Activated T-helper 17 cell treated with anti-CD3 and anti-CD28 coated beads, Interleukin-2, amount 50 U/mL, for 72 hours (primary cell): ENCODE measurements at regions not wholly inside any gene's neighbourhood (a gene's known extent, or its start where the extent isn't known, plus 50 kb on each side); places are given as distances from the start of the nearest gene placed in this dataset.
"Not testable (repeated sequence)": the region's sequence is repeated elsewhere in the genome, so short reads cannot be mapped to it uniquely, and the experiment has no call there.

Source experiments
- ATAC-seq: fragments of 150-1000 bp; cut with Tn5 transposase; replicated peaks from 2 replicates; pipeline ENCODE4 v1.10.0; 2021; ENCODE audit warnings: mild to moderate bottlenecking, moderate library complexity
- H3K27ac Mint-ChIP-seq: one replicate; pipeline ENCODE4 v1.8.0; 2022; ENCODE audit warnings: mixed read lengths
- H3K27me3 Mint-ChIP-seq: one replicate; pipeline ENCODE4 v1.8.0; 2022; ENCODE audit warnings: mixed read lengths
- H3K36me3 Mint-ChIP-seq: one replicate; pipeline ENCODE4 v1.8.0; 2022; ENCODE audit warnings: low read depth, mild to moderate bottlenecking, mixed read lengths
- H3K4me1 Mint-ChIP-seq: one replicate; pipeline ENCODE4 v1.8.0; 2022; ENCODE audit warnings: mixed read lengths
- H3K4me3 Mint-ChIP-seq: one replicate; pipeline ENCODE4 v1.8.0; 2022; ENCODE audit warnings: mild to moderate bottlenecking, mixed read lengths
- H3K9me3 Mint-ChIP-seq: one replicate; pipeline ENCODE4 v1.8.0; 2022; ENCODE audit warnings: mixed read lengths

DNA sequence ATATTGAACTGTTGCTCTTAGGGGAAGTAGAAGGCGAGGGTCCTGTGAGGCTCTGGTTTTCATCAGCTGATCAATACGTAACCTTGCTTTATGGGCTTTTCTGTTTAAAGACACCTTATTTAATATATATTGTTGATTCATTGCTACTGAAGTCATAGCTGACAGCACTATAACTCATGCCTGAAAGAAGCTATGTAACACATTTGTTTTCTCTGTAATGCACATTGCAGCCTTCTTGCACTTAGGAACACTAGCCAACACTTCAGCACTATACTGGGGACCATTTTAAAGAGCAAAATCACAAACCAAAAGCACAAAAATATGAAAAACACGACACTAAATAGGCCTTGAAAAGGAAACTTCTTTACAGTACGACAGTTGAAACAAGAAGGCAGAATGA is 135.7 kb downstream of the TTC6 start:
- no peaks in the 10 kb centered on the region for H3K4me1 Mint-ChIP-seq
- no peaks in the 10 kb centered on the region for H3K27me3 Mint-ChIP-seq

DNA sequence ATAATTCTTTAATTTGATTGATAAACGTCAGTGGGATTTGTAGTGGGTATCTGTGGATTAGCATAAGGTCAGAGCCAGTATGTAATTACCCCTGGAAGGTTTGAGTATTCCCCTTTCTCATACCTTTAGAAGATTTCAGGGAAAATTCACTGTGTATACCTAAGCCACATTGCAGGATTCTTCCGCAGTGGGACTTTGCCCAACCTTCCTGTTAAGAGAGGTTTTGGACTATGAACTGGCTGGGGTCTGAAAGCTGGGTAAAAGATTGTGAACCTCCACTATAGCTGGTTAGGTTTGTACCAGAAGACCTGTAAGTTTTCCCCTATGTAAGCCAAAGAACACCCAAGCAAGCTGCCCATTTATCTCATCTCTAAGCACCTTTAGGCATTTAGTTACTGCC is 150.2 kb downstream of the TTC6 start:
- no peak overlapping the region for H3K4me3 Mint-ChIP-seq
- H3K36me3 Mint-ChIP-seq: no peaks in the 10 kb centered on the region
- no peak overlapping the region for H3K27ac Mint-ChIP-seq
- ATAC-seq: no peak
- H3K4me1 Mint-ChIP-seq: no peaks in the 10 kb centered on the region
- H3K27me3 Mint-ChIP-seq: no peaks in the 10 kb centered on the region
- H3K9me3 Mint-ChIP-seq: peaks cover 4% of the 10 kb centered on the region

More for the DNA sequence above, 135.7 kb downstream of the TTC6 start:
- Mint-ChIP-seq H3K27ac (no peak overlapping the region), H3K4me3 (no peak overlapping the region), H3K36me3 (no peaks in the 10 kb centered on the region), H3K9me3 (no peaks in the 10 kb centered on the region)
- no peak for ATAC-seq

DNA sequence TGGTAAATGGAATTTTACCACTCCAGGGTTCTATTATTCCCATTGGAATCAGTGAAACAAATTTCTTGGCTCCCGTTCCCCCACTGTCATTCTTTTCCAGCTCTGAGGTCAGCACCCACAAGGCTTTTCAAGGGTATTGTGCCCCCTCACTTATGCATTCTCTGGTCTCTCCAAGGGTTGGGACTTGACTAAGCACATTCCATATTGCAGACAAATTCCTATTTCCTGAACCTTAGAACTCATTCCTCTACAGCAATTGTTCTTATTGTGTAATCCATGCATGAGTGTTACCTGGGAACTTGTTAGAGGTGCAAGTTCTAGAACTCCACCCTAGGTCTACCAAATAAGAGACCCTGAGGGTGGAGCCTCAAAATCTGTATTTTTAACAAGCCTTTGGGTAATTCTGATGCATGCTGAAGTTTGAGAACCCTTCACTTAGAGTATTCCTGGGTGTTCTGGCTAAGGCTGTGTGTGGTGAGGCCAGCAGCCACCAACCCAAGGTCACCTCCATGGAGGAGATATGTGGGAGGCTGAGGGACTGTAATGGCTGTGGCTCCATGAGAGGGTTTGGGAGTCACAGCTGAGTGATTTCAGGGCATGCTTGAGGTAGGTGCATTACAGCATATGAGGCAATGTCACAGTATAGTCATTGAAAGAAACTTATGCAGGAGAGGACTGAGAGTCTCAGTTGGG is 150.9 kb downstream of the TTC6 start:
- ATAC-seq: no peak
- Mint-ChIP-seq H3K4me1 (no peaks in the 10 kb centered on the region), H3K36me3 (no peaks in the 10 kb centered on the region), H3K27ac (no peak overlapping the region), H3K4me3 (no peak overlapping the region), H3K9me3 (peaks cover 4% of the 10 kb centered on the region), H3K27me3 (no peaks in the 10 kb centered on the region)

- no peaks in the 10 kb centered on the region for H3K4me1 Mint-ChIP-seq
- no peak overlapping the region for H3K4me3 Mint-ChIP-seq
- H3K27ac Mint-ChIP-seq: no peak overlapping the region
- ATAC-seq: no peak
- no peaks in the 10 kb centered on the region for H3K27me3 Mint-ChIP-seq
- H3K9me3 Mint-ChIP-seq: peaks cover 6% of the 10 kb centered on the region
- no peaks in the 10 kb centered on the region for H3K36me3 Mint-ChIP-seq
These were observed 158.0 kb downstream of the TTC6 start for GRCh38 chr14:37753459-37753858.

DNA sequence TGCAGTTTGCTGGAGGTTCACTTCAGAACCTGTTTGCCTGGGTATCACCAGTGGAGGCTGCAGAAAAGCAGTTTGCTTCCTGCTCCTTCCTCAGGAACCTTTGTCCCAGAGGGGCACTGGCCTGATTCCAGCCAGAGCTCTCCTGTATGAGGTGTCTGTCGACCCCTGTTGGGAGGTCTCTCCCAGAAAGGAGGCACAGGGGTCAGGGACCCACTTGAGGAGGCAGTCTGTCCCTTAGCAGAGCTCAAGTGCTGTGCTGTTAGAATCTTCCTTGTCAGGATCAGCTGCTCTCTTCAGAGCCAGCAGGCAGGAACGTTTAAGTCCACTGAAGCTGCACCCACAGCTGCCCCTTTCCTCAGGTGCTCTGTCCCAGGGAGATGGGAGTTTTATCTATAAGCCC is 164.8 kb downstream of the TTC6 start:
- not testable (repeated sequence) for H3K27me3 Mint-ChIP-seq, H3K4me1 Mint-ChIP-seq, H3K27ac Mint-ChIP-seq, H3K36me3 Mint-ChIP-seq, H3K4me3 Mint-ChIP-seq, ATAC-seq
- H3K9me3 Mint-ChIP-seq: peaks cover 13% of the 10 kb centered on the region

- ATAC-seq: no peak
- Mint-ChIP-seq H3K27me3 (no peaks in the 10 kb centered on the region), H3K27ac (no peak overlapping the region), H3K36me3 (no peaks in the 10 kb centered on the region), H3K4me1 (no peaks in the 10 kb centered on the region), H3K4me3 (no peak overlapping the region), H3K9me3 (peaks cover 14% of the 10 kb centered on the region)
These were observed 167.8 kb downstream of the TTC6 start for GRCh38 chr14:37763266-37763665.

DNA sequence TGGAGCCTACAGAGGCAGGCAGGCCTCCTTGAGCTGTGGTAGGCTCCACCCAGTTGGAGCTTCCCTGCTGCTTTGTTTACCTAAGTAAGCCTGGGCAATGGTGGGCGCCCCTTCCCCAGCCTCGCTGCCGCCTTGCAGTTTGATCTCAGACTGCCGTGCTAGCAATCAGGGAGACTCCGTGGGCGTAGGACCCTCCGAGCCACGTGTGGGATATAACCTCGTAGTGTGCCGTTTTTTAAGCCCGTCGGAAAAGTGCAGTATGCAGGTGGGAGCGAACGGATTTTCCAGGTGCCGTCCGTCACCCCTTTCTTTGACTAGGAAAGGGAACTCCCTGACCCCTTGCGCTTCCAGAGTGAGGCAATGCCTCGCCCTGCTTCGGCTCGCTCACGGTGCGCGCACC is 176.9 kb downstream of the TTC6 start:
- H3K36me3 Mint-ChIP-seq, H3K27me3 Mint-ChIP-seq, H3K4me3 Mint-ChIP-seq, H3K4me1 Mint-ChIP-seq, ATAC-seq, H3K9me3 Mint-ChIP-seq, H3K27ac Mint-ChIP-seq: not testable (repeated sequence)

- Mint-ChIP-seq H3K9me3 (peaks cover 15% of the 10 kb centered on the region), H3K27me3 (peaks cover 4% of the 10 kb centered on the region), H3K27ac (no peak overlapping the region), H3K4me3 (no peak overlapping the region), H3K36me3 (no peaks in the 10 kb centered on the region), H3K4me1 (no peaks in the 10 kb centered on the region)
- ATAC-seq: no peak
These were observed 181.5 kb downstream of the TTC6 start for GRCh38 chr14:37776791-37777499.

DNA sequence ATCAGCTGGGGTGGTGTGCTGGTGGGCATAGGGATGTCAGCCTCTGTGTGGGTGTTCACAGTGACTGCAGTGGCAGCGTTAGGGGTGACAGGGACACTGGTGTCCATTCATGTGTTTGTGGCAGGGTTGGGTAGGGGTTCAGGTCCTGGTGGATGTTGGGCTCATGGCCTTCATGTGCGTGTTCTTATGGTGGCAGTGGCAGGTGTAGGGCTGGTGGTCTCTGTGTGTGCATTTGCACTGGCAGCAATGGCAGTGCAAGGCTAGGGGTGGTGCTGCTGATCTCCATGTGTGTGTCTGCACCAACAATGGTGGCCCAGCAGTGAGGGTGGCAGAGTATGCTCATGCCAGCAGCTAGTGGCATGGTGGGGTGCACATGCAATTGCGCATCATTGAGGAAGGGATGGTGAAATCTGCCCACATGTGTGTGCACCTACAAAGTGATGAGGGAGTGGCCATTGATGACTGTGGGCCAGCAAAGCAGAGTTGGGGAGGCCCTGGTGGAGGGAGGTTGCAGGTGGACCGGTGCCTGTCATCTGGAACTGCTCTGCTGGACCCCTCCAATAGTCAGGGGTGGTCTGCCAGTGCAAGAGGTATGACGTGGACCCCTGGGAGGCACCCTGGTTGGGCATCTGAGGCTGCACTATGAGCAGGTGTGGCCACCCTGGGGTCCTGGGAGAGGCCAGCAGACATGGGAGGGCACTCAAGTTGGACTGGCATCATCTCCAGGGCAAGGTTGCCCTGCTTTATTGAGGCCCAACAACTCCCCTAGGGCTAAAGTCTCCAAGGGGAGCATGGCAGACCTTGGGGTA is 182.9 kb downstream of the TTC6 start:
- peaks cover 4% of the 10 kb centered on the region for H3K27me3 Mint-ChIP-seq
- H3K27ac Mint-ChIP-seq: no peak overlapping the region
- H3K4me1 Mint-ChIP-seq: no peaks in the 10 kb centered on the region

DNA sequence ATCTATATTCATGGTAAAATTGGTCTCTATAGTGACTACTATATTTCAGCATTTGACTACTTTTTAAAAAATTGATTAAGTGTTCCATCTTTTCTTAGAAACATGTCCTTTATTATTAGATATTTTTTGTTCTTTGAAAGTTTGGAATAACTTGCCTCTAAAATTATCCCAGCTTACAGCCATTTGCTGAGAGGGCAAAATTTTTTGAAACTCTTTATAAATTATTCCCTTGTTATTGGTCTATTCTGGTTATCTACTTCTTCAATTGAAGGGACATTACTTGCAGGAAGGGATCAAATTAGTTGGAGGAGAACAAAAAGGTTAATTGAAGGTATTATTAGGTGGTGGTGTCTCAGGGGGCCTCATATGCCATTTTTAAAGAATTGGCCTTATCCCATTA is 184.1 kb downstream of the TTC6 start:
- H3K36me3 Mint-ChIP-seq: no peaks in the 10 kb centered on the region
- H3K27ac Mint-ChIP-seq: no peak overlapping the region
- no peak overlapping the region for H3K4me3 Mint-ChIP-seq
- ATAC-seq: no peak
- H3K9me3 Mint-ChIP-seq: peaks cover 19% of the 10 kb centered on the region
- H3K27me3 Mint-ChIP-seq: peaks cover 4% of the 10 kb centered on the region
- no peaks in the 10 kb centered on the region for H3K4me1 Mint-ChIP-seq

More for the DNA sequence above, 182.9 kb downstream of the TTC6 start:
- Mint-ChIP-seq H3K9me3 (peaks cover 15% of the 10 kb centered on the region), H3K4me3 (no peak overlapping the region), H3K36me3 (no peaks in the 10 kb centered on the region)
- no peak for ATAC-seq

GRCh38 chr14:37780731-37781130 is 185.3 kb downstream of the TTC6 start:
- H3K4me1 Mint-ChIP-seq, ATAC-seq, H3K27ac Mint-ChIP-seq, H3K36me3 Mint-ChIP-seq, H3K4me3 Mint-ChIP-seq, H3K27me3 Mint-ChIP-seq: not testable (repeated sequence)
- peaks cover 20% of the 10 kb centered on the region for H3K9me3 Mint-ChIP-seq

DNA sequence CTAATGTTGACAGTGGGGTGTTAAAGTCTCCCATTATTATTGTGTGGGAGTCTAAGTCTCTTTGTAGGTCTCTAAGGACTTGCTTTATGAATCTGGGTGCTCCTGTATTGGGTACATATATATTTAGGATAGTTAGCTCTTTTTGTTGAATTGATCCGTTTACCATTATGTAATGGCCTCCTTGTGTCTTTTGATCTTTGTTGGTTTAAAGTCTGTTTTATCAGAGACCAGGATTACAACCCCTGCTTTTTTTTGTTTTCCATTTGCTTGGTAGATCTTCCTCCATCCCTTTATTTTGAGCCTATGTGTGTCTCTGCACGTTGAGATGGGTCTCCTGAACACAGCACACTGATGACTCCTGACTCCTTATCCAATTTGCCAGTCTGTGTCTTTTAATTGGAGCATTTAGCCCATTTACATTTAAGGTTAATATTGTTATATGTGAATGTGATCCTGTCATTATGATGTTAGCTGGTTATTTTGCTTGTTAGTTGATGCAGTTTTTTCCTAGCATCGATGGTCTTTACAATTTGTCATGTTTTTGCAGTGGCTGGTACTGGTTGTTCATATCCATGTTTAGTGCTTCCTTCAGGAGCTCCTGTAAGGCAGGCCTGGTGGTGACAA is 188.9 kb downstream of the TTC6 start:
- not testable (repeated sequence) for H3K27ac Mint-ChIP-seq, H3K36me3 Mint-ChIP-seq, ATAC-seq, H3K4me3 Mint-ChIP-seq, H3K9me3 Mint-ChIP-seq, H3K27me3 Mint-ChIP-seq, H3K4me1 Mint-ChIP-seq

- H3K4me3 Mint-ChIP-seq, H3K9me3 Mint-ChIP-seq, H3K27me3 Mint-ChIP-seq, H3K27ac Mint-ChIP-seq, H3K36me3 Mint-ChIP-seq, H3K4me1 Mint-ChIP-seq, ATAC-seq: not testable (repeated sequence)
These were observed 189.4 kb downstream of the TTC6 start for GRCh38 chr14:37784827-37785223.

GRCh38 chr14:37785298-37785697 is 189.9 kb downstream of the TTC6 start:
- H3K4me3 Mint-ChIP-seq, H3K9me3 Mint-ChIP-seq, H3K27ac Mint-ChIP-seq, H3K36me3 Mint-ChIP-seq, H3K4me1 Mint-ChIP-seq, ATAC-seq, H3K27me3 Mint-ChIP-seq: not testable (repeated sequence)
